SW 1271 (cell line): ENCODE measurements at regions not wholly inside any gene's neighbourhood (a gene's known extent, or its start where the extent isn't known, plus 50 kb on each side); places are given as distances from the start of the nearest gene placed in this dataset.
A peak's percentile ranks its signal among the peaks of the same experiment; 100 is the strongest.

ENCODE experiments used
- DNase-seq, 2 experiments: peaks; one replicate each; lab custom pipeline; 2025; lab: John Stamatoyannopoulos, UW

DNA sequence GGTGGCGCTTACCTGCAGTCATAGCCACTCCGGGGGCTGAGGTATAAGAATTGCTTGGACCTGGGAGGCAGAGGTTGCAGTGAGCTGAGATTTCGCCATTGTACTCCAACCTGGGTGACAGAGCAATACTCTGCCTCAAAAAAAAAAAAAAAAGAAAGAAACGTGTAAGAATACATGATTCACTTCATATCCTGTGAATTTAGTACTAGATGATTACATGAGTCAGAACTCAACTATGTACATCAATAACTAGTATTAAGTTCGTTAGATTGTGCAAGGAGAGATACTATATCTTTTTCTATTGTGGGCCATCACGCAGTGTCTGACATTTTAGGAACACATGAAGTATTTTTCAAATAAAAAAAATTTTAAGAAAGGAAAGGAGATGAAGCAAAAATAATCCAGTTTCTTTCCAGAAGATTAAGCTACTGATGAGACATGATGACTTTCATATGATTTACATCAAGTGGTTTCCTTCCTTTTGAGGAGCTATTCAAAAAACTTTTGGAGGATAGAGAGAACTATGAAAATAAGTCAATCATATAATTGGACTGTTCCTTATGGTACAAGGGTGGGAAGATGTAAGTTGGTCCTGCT, 64.7 kb upstream of the EXOC1L start:
- peak in 1 of 2 experiments; percentile 19 for DNase-seq

GRCh38 chr4:55756208-55756607, 63.4 kb upstream of the EXOC1L start:
- DNase-seq = no peak

DNA sequence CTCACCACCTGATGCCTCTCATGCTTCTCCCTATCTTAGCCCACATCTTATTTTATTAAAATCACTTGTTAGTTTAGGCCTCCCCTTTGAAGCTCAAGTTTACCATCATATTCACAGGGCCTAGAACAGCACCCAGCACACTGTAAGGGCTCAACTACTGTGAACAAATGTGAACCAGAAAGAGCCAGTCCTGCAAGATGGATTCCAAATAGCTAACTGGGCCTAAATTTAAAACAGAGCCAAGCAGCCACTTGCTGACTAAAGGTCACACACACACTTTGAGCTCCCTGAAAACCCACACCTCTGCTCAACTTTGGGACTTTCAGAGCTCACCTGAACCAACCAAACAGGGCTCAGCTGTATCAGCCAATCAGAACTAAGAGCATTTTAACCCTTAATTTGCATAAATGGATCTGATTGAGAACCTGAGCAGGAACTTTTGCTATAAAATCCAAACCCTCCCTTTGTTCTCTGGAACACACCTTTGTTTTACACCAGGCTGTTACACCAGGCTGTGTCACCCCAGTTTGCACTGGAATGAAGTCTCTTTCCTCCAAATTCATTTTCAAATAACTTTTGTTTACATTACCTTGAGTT, 62.1 kb upstream of the EXOC1L start:
- no peak for DNase-seq

DNA sequence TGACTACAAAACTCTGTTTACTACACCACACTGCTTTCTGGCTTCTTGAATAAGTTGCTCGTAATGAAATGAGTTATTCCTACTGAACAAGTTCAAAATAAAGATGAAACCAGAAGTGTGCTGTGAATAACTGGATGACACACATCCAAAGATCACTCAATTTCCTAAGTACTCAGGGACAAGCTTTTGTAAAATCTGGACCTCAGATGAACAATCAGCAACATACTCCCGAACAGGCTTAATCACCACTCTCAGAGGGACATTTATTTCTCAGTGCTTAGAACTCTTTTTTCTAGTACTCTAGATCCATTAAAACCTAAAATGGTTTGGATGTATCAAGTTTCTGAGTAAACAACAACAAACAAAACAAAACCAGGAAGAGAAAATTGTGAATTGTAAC, 61.5 kb upstream of the EXOC1L start:
- DNase-seq = no peak

- no peak for DNase-seq
Measured at GRCh38 chr4:55758570-55758969, 61.0 kb upstream of the EXOC1L start.

DNA sequence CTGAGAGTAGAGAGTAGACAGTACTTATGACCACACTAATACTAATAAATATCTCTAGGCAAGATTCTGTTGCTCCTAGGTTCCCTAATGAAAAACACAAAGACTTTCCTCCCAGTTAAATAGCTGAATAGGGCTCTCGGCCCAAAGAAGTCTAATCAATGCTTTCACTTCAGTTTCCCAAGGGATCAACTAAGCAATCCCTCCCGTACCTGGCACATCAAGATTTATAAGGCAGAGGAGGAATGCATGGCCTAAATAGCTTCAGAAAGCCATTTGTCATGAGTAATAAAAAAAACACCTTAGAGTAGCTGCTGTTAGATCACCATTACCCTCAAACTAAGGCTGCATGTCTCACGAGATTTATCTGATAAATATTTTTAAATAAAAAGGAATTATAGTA, 56.8 kb upstream of the EXOC1L start:
- DNase-seq = no peak

- DNase-seq = no peak
Measured at GRCh38 chr4:55763996-55764395, 55.6 kb upstream of the EXOC1L start.

DNA sequence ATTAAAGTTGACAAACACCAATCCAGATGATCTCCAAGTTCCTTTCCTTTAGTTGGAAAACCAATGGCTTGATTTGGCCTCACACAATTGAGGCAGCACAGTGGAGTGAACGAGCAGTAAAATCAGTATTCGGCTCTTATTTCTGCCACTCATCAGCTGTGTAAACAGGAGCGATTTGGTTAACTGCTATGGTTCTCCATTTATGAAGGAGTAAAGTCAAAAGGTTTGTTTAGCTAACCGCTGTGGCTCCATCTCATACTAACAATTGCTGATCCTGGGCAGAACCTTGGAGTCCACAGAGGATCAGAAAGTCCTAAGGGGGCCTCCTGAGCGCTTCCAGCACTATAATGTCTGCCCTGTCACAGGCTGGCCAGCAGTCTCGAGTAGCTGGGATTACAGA, 54.5 kb upstream of the EXOC1L start:
- no peak for DNase-seq

DNA sequence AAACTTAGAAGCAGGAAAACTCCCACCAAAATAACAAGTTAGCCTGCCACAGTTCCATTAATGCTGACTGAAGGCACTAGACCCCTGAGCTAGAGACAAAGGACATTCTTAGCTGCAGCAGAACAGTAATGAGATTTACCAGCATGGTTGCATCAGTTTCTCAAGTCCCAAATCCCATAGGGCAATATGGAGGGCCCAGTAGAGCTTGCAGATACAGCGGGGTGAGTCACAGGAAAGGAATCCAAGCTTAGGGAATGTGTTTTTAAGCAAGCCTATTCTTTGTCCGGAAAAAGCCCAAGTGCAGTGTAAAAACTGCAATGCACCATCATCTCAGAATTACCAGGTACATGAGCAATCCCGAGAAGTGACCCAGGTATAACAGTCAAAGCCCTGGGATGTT, 51.3 kb upstream of the EXOC1L start:
- no peak for DNase-seq
